HEK293T (cell line): ENCODE measurements at regions not wholly inside any gene's neighbourhood (a gene's known extent, or its start where the extent isn't known, plus 50 kb on each side); places are given as distances from the start of the nearest gene placed in this dataset.

Source experiments
- CTCF ChIA-PET: fragments of 350-600 bp; formaldehyde crosslinking; extraction: SDS; loops from one replicate; lab custom pipeline; 2021; ENCODE audit warnings: antibody characterized with exemption, inconsistent platforms; lab: Yijun Ruan, JAX
- POLR2A ChIA-PET: fragments of 350-600 bp; formaldehyde crosslinking; extraction: SDS; loops from one replicate; lab custom pipeline; 2020; ENCODE audit warnings: antibody characterized with exemption, inconsistent platforms; lab: Yijun Ruan, JAX
- DNase-seq: peaks from one replicate; pipeline ENCODE4 v3.0.0; 2012; ENCODE audit warnings: mixed read lengths; ENCODE audit errors: extremely low spot score
- ARNT ChIP-seq: fragments of 450-650 bp; IDR thresholded peaks from 2 replicates; pipeline ENCODE4 v1.6.1; 2017; ENCODE audit warnings: mild to moderate bottlenecking
- BHLHE40 ChIP-seq: fragments of 450-650 bp; IDR thresholded peaks from 2 replicates; pipeline ENCODE4 v1.6.1; 2016; ENCODE audit warnings: mild to moderate bottlenecking, moderate library complexity, borderline replicate concordance
- CTBP1 ChIP-seq: fragments of 450-650 bp; IDR thresholded peaks from 2 replicates; pipeline ENCODE4 v1.6.1; 2016; ENCODE audit warnings: borderline replicate concordance
- ELF4 ChIP-seq: fragments of 450-650 bp; IDR thresholded peaks from 2 replicates; pipeline ENCODE4 v1.6.1; 2017; ENCODE audit warnings: antibody characterized with exemption
- FOXA1 ChIP-seq: fragments of 450-650 bp; IDR thresholded peaks from 2 replicates; pipeline ENCODE4 v1.6.1; 2016; ENCODE audit warnings: mild to moderate bottlenecking
- FOXK2 ChIP-seq: fragments of 450-650 bp; IDR thresholded peaks from 2 replicates; pipeline ENCODE4 v1.6.1; 2016; ENCODE audit warnings: mild to moderate bottlenecking
- FOXM1 ChIP-seq: fragments of 450-650 bp; IDR thresholded peaks from 2 replicates; pipeline ENCODE4 v1.6.1; 2017; ENCODE audit warnings: mild to moderate bottlenecking, borderline replicate concordance
- HDGF ChIP-seq: fragments of 450-650 bp; IDR thresholded peaks from 2 replicates; pipeline ENCODE4 v1.6.1; 2017; ENCODE audit warnings: antibody characterized with exemption, borderline replicate concordance
- L3MBTL2 ChIP-seq: fragments of 450-650 bp; conservative IDR thresholded peaks from 2 replicates; pipeline ENCODE4 v1.6.1; 2016; ENCODE audit warnings: mild to moderate bottlenecking
- LEF1 ChIP-seq: fragments of 450-650 bp; IDR thresholded peaks from 2 replicates; pipeline ENCODE4 v1.6.1; 2017; ENCODE audit warnings: mild to moderate bottlenecking, borderline replicate concordance
- NFRKB ChIP-seq: fragments of 450-650 bp; IDR thresholded peaks from 2 replicates; pipeline ENCODE4 v1.6.1; 2016; ENCODE audit warnings: mild to moderate bottlenecking, moderate library complexity
- SP1 ChIP-seq: fragments of 450-650 bp; IDR thresholded peaks from 2 replicates; pipeline ENCODE4 v1.6.1; 2017
- SUZ12 ChIP-seq: fragments of 450-650 bp; IDR thresholded peaks from 2 replicates; pipeline ENCODE4 v1.6.1; 2016; ENCODE audit warnings: mild to moderate bottlenecking
- TARDBP ChIP-seq: fragments of 450-650 bp; IDR thresholded peaks from 2 replicates; pipeline ENCODE4 v1.6.1; 2016
- ZNF384 ChIP-seq: fragments of 450-650 bp; IDR thresholded peaks from 2 replicates; pipeline ENCODE4 v1.6.1; 2016
- TF ChIP-seq, protein P1 (sequence below): fragments of 450-650 bp; IDR thresholded peaks from 2 replicates; pipeline ENCODE4 v1.6.1; 2016

DNA sequence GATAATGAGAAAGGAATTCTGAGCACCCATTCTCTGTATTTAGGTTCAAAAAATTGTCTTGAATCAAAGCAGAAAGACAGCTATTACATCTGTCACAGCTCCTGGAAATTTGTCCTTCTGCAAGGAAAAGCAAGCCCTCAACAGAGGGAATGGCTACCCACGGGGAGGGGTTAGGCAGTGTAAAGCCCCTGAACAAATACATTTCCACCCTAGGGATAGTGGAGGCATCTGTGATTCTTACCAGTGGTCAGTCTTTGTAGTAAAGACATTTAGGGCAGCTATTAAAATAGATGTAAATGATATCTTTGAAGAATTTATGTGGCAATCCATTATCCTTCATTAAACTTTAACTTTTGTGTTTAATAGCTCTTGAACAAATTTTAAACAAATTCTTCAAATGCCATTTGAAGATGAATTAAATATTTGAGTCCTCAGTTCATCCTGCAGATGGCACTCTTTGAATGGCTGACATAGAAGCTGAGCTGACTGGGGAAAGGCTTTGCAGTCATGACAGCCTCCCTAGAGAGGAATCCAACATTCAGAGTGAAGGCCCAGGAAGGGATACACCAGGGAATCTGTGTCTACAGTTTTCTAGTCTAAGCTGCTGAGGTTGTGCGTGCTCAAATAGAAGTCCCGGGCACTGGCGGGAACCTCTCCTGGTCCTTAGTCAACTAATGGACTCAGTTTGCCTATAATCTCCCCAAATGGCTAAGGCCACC lies 359.7 kb upstream of the ROPN1 start:
- TF ChIP-seq, protein P1, sequence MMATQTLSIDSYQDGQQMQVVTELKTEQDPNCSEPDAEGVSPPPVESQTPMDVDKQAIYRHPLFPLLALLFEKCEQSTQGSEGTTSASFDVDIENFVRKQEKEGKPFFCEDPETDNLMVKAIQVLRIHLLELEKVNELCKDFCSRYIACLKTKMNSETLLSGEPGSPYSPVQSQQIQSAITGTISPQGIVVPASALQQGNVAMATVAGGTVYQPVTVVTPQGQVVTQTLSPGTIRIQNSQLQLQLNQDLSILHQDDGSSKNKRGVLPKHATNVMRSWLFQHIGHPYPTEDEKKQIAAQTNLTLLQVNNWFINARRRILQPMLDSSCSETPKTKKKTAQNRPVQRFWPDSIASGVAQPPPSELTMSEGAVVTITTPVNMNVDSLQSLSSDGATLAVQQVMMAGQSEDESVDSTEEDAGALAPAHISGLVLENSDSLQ: no peak; the same call in 1 of the 2 replicates
- TF ChIP-seq TARDBP (no peak), BHLHE40 (no peak), SP1 (no peak), SUZ12 (no peak), FOXK2 (no peak), LEF1 (no peak), ELF4 (no peak), HDGF (no peak), CTBP1 (no peak), FOXA1 (no peak), L3MBTL2 (no peak), NFRKB (no peak), ARNT (no peak), ZNF384 (no peak)
- ChIA-PET POLR2A (no interaction called here), CTCF (interaction anchor here (0.6 to 4.0 kb wide), 11 partner anchors 77 to 319 kb away, joined by 3 to 30 read pairs (median 4); partner anchors contain the start of gene KALRN)
- peak; percentile 74 for DNase-seq

DNA sequence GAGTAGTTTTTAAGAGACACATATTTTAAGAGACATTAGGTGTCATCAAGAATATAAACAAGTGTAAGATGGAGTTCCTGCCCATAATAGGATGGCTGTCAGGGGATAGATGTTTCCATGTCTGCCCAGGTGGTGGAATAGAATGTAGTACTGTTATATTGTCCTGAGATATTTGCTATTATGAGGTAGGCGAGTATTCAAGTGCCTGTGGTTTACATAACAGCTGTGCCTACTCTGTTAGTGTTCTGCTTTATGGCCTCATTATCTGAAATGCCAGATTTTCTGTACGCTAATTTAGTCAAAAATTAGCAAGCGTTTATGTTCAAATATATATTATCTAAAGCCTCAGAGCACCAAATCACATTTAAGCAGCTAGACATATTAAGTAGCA lies 360.2 kb upstream of the ROPN1 start:
- no peak for DNase-seq
- POLR2A ChIA-PET: no interaction called here
- CTCF ChIA-PET: interaction anchor here (1.0 to 4.0 kb wide), 7 partner anchors 81 to 319 kb away, joined by 3 to 30 read pairs (median 4); partner anchors contain the start of gene KALRN
- TF ChIP-seq ZNF384: no peak

GRCh38 chr3:124353691-124354090 lies 361.8 kb upstream of the ROPN1 start:
- ChIA-PET POLR2A (no interaction called here), CTCF (no interaction called here)
- no peak for DNase-seq
- no peak for TF ChIP-seq LEF1
- TF ChIP-seq TARDBP: no peak

- POLR2A ChIA-PET: no interaction called here
- no peak for TF ChIP-seq TARDBP
- no peak for TF ChIP-seq ARNT
- no peak for TF ChIP-seq BHLHE40
- TF ChIP-seq NFRKB: no peak
- no peak for TF ChIP-seq ZNF384
- TF ChIP-seq, protein P1: no peak
- no peak for TF ChIP-seq HDGF
- no peak for TF ChIP-seq LEF1
- TF ChIP-seq SUZ12: no peak
- TF ChIP-seq FOXM1: no peak
- no peak for TF ChIP-seq CTBP1
- no peak for TF ChIP-seq ELF4
- no peak for TF ChIP-seq L3MBTL2
- no peak for TF ChIP-seq FOXA1
- TF ChIP-seq SP1: no peak
- no peak for TF ChIP-seq FOXK2
- CTCF ChIA-PET: no interaction called here
- no peak for DNase-seq
These were observed 362.2 kb upstream of the ROPN1 start for GRCh38 chr3:124354150-124354549.

DNA sequence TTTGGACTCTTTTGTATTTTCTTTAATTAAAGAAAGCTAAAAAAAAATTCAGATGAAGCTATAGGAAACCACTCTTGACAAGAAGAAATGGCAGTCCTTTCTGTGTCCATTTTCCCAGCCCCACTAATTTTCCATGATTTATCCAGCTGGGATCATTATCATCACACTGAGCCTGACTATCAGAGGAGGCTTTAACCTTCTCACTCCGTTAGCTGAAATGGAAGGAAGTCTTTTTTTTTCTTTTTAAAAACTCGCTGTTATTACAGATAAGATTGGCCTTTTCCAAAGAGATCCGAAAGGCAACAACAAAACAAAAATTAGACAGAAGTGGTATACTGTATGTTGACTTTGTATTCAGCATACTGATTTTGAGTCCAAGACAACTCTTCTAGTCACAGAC lies 366.2 kb upstream of the ROPN1 start:
- no peak for DNase-seq
- CTCF ChIA-PET: no interaction called here
- POLR2A ChIA-PET: no interaction called here
- TF ChIP-seq L3MBTL2 (no peak), ZNF384 (no peak), SUZ12 (no peak), BHLHE40 (no peak), ELF4 (no peak), FOXA1 (no peak), LEF1 (no peak), FOXM1 (no peak), SP1 (no peak), HDGF (no peak), CTBP1 (no peak), TARDBP (no peak), ARNT (no peak), FOXK2 (no peak), NFRKB (no peak)
- TF ChIP-seq, protein P1: no peak

DNA sequence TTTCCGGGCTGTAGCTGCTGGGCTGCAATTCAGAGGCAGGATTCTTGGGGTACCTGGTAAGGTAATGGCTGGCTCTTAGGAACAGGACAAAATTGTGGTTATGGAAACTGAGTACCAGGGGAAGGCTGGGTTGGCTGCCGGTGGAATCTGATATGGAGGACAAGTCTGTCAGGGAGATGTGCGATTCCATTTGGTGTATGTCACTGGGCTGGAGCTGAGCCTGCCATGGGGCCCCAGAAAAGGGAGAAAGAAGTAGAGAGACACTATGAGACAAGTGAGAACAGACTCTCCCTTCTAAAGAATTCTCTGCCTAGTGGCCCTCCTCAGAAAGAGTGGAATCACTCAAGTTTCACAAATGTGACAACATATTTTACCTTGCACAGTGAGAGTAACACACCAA lies 368.2 kb upstream of the ROPN1 start:
- TF ChIP-seq SUZ12: no peak
- TF ChIP-seq, protein P1: no peak
- no peak for TF ChIP-seq L3MBTL2
- no peak for TF ChIP-seq TARDBP
- TF ChIP-seq ELF4: no peak
- TF ChIP-seq SP1: no peak
- TF ChIP-seq FOXK2: no peak
- no peak for TF ChIP-seq FOXM1
- TF ChIP-seq BHLHE40: no peak
- no peak for TF ChIP-seq FOXA1
- no peak for TF ChIP-seq NFRKB
- no peak for TF ChIP-seq ZNF384
- no peak for TF ChIP-seq LEF1
- no peak for TF ChIP-seq HDGF
- TF ChIP-seq CTBP1: no peak
- no peak for TF ChIP-seq ARNT
- no peak for DNase-seq
- CTCF ChIA-PET: no interaction called here

More for the DNA sequence above, 368.2 kb upstream of the ROPN1 start:
- POLR2A ChIA-PET: no interaction called here
